Vagina (tissue), 2 donors: ENCODE measurements at regions not wholly inside any gene's neighbourhood (a gene's known extent, or its start where the extent isn't known, plus 50 kb on each side); places are given as distances from the start of the nearest gene placed in this dataset.

Experiments used
- DNase-seq, 2 donors: peaks; one replicate each; pipeline ENCODE4 v3.0.0-alpha.2; 2017; ENCODE audit errors: extremely low spot score in 2 of 2
- H3K27ac ChIP-seq: fragments of 200-600 bp; sonication (generic); one replicate; pipeline ENCODE4 v1.5.1; 2019
- H3K27me3 ChIP-seq: fragments of 200-600 bp; sonication (generic); one replicate; pipeline ENCODE4 v1.5.1; 2019
- H3K36me3 ChIP-seq, 2 donors: fragments of 200-600 bp; sonication (generic); one replicate each; pipeline ENCODE4 v1.5.1; 2017 to 2019
- H3K4me1 ChIP-seq: fragments of 200-600 bp; sonication (generic); one replicate; pipeline ENCODE4 v1.5.1; 2019
- H3K4me3 ChIP-seq, 2 donors: fragments of 200-600 bp; sonication (generic); 1 replicate in 1 of 2; 2 replicates in 1 of 2; pipeline ENCODE4 v1.5.1; 2016 to 2019
- H3K9me3 ChIP-seq: fragments of 200-600 bp; sonication (generic); one replicate; pipeline ENCODE4 v1.5.1; 2019
- POLR2A ChIP-seq, 2 donors: fragments of 450-650 bp; IDR thresholded peaks; one replicate each; pipeline ENCODE4 v1.6.1; 2017; ENCODE audit warnings: antibody characterized with exemption in 2 of 2, mild to moderate bottlenecking in 2 of 2, moderate library complexity in 2 of 2
- POLR2AphosphoS5 ChIP-seq, 2 donors: sonication (generic); formaldehyde crosslinking; IDR thresholded peaks; one replicate each; pipeline ENCODE4 v1.9.0; 2017; ENCODE audit warnings: antibody characterized with exemption in 2 of 2, mild to moderate bottlenecking in 2 of 2, low read depth in 1 of 2; ENCODE audit not compliant: insufficient read depth in 1 of 2
- intact Hi-C: fragments of 100-400 bp; cut with DNase I; formaldehyde crosslinking; loops from one replicate; pipeline ENCODE4 v1.15.1; 2023
- TF ChIP-seq, protein P1 (sequence below), 3 experiments: fragments of 450-650 bp in 2 of 3; fragments of 200-600 bp in 1 of 3; sonication (generic) in 1 of 3; IDR thresholded peaks; one replicate each; pipeline ENCODE4 v1.5.1; 2017 to 2019; ENCODE audit warnings: antibody characterized with exemption in 3 of 3, mild to moderate bottlenecking in 2 of 3, moderate library complexity in 2 of 3

DNA sequence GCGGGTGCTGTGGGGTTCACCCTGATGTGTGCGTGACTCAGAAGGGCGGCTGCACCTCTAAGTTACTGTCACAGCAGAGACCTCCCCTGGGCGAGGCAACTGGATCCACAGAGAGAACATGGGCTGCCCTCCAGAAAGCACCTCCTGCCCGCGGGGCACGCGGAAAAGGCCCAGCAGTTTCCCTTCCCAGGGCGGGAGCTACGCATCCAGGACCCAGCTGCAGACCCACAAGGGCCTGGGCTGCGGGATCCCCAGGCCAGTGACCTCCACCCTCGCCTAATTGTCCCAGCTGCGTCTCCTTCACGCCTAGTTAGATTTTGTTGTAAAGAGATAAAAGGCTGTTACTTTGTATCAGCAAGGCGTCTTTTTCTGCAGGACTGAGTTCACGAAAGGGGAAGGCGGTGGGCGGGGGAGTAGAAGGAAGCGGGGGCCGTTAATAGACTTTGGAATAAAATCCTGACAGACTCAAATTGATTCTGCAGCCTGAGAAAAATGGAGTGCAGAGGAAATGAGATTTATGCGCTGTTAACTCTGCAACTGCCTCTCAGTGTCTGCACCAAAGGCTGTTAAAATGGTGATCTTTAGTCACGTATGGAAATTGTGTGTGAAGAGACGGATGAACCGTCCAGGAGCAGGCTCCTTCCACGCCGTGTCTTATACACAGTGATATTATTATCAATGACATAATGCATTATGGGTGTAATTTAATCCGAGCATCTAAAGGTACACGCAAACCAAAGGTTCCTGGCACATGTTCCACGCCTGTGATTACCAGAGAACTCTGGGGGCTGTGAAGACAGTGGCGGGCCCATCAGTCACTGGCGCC is 65.9 kb upstream of the FBRSL1 start:
- Histone ChIP-seq H3K4me3 (no peak overlapping the region), H3K27ac (no peak overlapping the region), H3K27me3 (peaks cover 5% of the 10 kb centered on the region), H3K9me3 (no peaks in the 10 kb centered on the region), H3K4me1 (peaks cover 7% of the 10 kb centered on the region), H3K36me3 (no peaks in the 10 kb centered on the region)
- intact Hi-C loops = no loop called here
- DNase-seq = no peak
- TF ChIP-seq, protein P1, sequence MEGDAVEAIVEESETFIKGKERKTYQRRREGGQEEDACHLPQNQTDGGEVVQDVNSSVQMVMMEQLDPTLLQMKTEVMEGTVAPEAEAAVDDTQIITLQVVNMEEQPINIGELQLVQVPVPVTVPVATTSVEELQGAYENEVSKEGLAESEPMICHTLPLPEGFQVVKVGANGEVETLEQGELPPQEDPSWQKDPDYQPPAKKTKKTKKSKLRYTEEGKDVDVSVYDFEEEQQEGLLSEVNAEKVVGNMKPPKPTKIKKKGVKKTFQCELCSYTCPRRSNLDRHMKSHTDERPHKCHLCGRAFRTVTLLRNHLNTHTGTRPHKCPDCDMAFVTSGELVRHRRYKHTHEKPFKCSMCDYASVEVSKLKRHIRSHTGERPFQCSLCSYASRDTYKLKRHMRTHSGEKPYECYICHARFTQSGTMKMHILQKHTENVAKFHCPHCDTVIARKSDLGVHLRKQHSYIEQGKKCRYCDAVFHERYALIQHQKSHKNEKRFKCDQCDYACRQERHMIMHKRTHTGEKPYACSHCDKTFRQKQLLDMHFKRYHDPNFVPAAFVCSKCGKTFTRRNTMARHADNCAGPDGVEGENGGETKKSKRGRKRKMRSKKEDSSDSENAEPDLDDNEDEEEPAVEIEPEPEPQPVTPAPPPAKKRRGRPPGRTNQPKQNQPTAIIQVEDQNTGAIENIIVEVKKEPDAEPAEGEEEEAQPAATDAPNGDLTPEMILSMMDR (IDR thresholded peaks at IDR 0.05) = no peak
- TF ChIP-seq POLR2AphosphoS5 (IDR thresholded peaks at IDR 0.05; ENCODE audit: insufficient read depth in 1 of 2, low read depth in 1 of 2) (no peak), POLR2A (IDR thresholded peaks at IDR 0.05) (no peak)

GRCh38 chr12:132423251-132423819 is 66.6 kb upstream of the FBRSL1 start:
- DNase-seq = no peak
- intact Hi-C loops = no loop called here
- Histone ChIP-seq H3K4me1 (peaks cover under 1% of the 10 kb centered on the region), H3K4me3 (no peak overlapping the region), H3K9me3 (no peaks in the 10 kb centered on the region), H3K36me3 (no peaks in the 10 kb centered on the region), H3K27ac (no peak overlapping the region), H3K27me3 (peaks cover 5% of the 10 kb centered on the region)
- TF ChIP-seq, protein P1 (IDR thresholded peaks at IDR 0.05) = no peak
- no peak for TF ChIP-seq POLR2AphosphoS5 (IDR thresholded peaks at IDR 0.05; ENCODE audit: insufficient read depth in 1 of 2, low read depth in 1 of 2)
- no peak for TF ChIP-seq POLR2A (IDR thresholded peaks at IDR 0.05)

- H3K27me3 ChIP-seq = peaks cover 5% of the 10 kb centered on the region
- intact Hi-C loops = no loop called here
These were observed 67.4 kb upstream of the FBRSL1 start for GRCh38 chr12:132422381-132423043.

DNA sequence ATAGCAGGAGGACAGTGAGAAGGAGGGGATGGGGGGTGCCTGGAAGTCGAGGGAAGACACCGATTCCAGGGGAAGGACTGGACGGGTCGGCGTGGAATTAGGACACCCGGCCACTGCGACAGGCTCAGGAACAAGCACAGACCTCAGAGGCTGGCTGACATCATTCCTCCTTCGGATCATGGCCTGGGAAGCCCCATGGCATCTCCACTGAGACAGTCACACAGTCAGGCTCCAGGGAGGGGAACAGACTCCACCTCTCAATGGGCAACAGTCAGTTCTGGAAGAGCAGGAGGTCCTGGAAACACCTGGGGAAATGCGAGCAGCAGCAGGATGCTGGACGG is 67.9 kb upstream of the FBRSL1 start:
- H3K27me3 ChIP-seq = peaks cover 5% of the 10 kb centered on the region

More at GRCh38 chr12:132422381-132423043, 67.4 kb upstream of the FBRSL1 start:
- Histone ChIP-seq H3K36me3 (no peaks in the 10 kb centered on the region), H3K4me1 (no peaks in the 10 kb centered on the region), H3K9me3 (no peaks in the 10 kb centered on the region), H3K27ac (no peak overlapping the region), H3K4me3 (no peak overlapping the region)
- TF ChIP-seq, protein P1 (IDR thresholded peaks at IDR 0.05) = no peak
- TF ChIP-seq POLR2A (IDR thresholded peaks at IDR 0.05) (no peak), POLR2AphosphoS5 (IDR thresholded peaks at IDR 0.05; ENCODE audit: insufficient read depth in 1 of 2, low read depth in 1 of 2) (no peak)
- no peak for DNase-seq

More for the DNA sequence above, 67.9 kb upstream of the FBRSL1 start:
- no peak for DNase-seq
- no peak overlapping the region for H3K27ac ChIP-seq
- intact Hi-C loops = no loop called here
- H3K4me1 ChIP-seq = no peaks in the 10 kb centered on the region
- H3K4me3 ChIP-seq = no peak overlapping the region
- no peaks in the 10 kb centered on the region for H3K36me3 ChIP-seq
- no peaks in the 10 kb centered on the region for H3K9me3 ChIP-seq
- TF ChIP-seq, protein P1 (IDR thresholded peaks at IDR 0.05) = no peak
- TF ChIP-seq POLR2AphosphoS5 (IDR thresholded peaks at IDR 0.05; ENCODE audit: insufficient read depth in 1 of 2, low read depth in 1 of 2) = no peak
- no peak for TF ChIP-seq POLR2A (IDR thresholded peaks at IDR 0.05)
